HEK293 (cell line): ENCODE measurements at regions not wholly inside any gene's neighbourhood (a gene's known extent, or its start where the extent isn't known, plus 50 kb on each side); places are given as distances from the start of the nearest gene placed in this dataset.

Experiments used
- CTCF ChIP-seq: fragments of 450-650 bp; formaldehyde crosslinking; IDR thresholded peaks from 2 replicates; pipeline ENCODE4 v1.5.1; 2016; ENCODE audit warnings: missing biosample characterization, missing genetic modification characterization
- YY1 ChIP-seq: fragments of 450-650 bp; formaldehyde crosslinking; IDR thresholded peaks from 2 replicates; pipeline ENCODE4 v1.5.1; 2018; ENCODE audit warnings: missing biosample characterization, missing genetic modification characterization

- no peak for TF ChIP-seq CTCF (tag by site-specific recombination)
- no peak for TF ChIP-seq YY1 (tag by site-specific recombination)
Measured at GRCh38 chr21:27795418-27795817, 828.5 kb upstream of the ADAMTS5 start.
